ENCODE measurements at regions not wholly inside any gene's neighbourhood (a gene's known extent, or its start where the extent isn't known, plus 50 kb on each side); places are given as distances from the start of the nearest gene placed in this dataset.

- no peak overlapping the region for H3K4me3 ChIP-seq (ENCODE audit: low read length, poor library complexity, severe bottlenecking)
- H3F3A ChIP-seq (ENCODE audit: low read depth), result no peaks in the 10 kb centered on the region
- H3K9me3 ChIP-seq (ENCODE audit: insufficient read depth, low read depth, low read length), result no peaks in the 10 kb centered on the region
- no peaks in the 10 kb centered on the region for H3K36me3 ChIP-seq (ENCODE audit: insufficient read depth, low read length)
- no peaks in the 10 kb centered on the region for H3K79me2 ChIP-seq (ENCODE audit: insufficient read depth, low read length)
- H3K9ac ChIP-seq (ENCODE audit: low read depth, low read length, poor library complexity, severe bottlenecking), result no peak overlapping the region
- H4K20me1 ChIP-seq (ENCODE audit: insufficient read depth, low read length, poor library complexity, severe bottlenecking), result no peaks in the 10 kb centered on the region
- no peak overlapping the region for H2AFZ ChIP-seq (ENCODE audit: low read length)
- TF ChIP-seq CTCF (conservative IDR thresholded peaks at IDR 0.05; ENCODE audit: low read length) (no peak), EZH2phosphoT487 (IDR thresholded peaks at IDR 0.05; ENCODE audit: borderline replicate concordance) (no peak)
- H3K27me3 ChIP-seq (ENCODE audit: insufficient read depth, low read length, poor library complexity, severe bottlenecking), result no peaks in the 10 kb centered on the region
- no peaks in the 10 kb centered on the region for H3K9me2 ChIP-seq (replicated peaks; ENCODE audit: low read depth, low read length)
- H3K4me2 ChIP-seq (ENCODE audit: low read depth, low read length, poor library complexity, severe bottlenecking), result no peak overlapping the region
- no peaks in the 10 kb centered on the region for H3K4me1 ChIP-seq (ENCODE audit: insufficient read depth, low read length, poor library complexity, severe bottlenecking)
Measured at GRCh38 chr1:218201601-218202000, 83.5 kb upstream of the RRP15 start.

GRCh38 chr1:218205721-218206120 is 79.4 kb upstream of the RRP15 start:
- Histone ChIP-seq H3K9me2 (replicated peaks; ENCODE audit: low read depth, low read length) (no peaks in the 10 kb centered on the region), H3K27me3 (ENCODE audit: insufficient read depth, low read length, poor library complexity, severe bottlenecking) (no peaks in the 10 kb centered on the region), H3K4me3 (ENCODE audit: low read length, poor library complexity, severe bottlenecking) (no peak overlapping the region), H3K9ac (ENCODE audit: low read depth, low read length, poor library complexity, severe bottlenecking) (no peak overlapping the region), H3K9me3 (ENCODE audit: insufficient read depth, low read depth, low read length) (no peaks in the 10 kb centered on the region), H3K4me1 (ENCODE audit: insufficient read depth, low read length, poor library complexity, severe bottlenecking) (no peaks in the 10 kb centered on the region), H3K79me2 (ENCODE audit: insufficient read depth, low read length) (no peaks in the 10 kb centered on the region), H3K36me3 (ENCODE audit: insufficient read depth, low read length) (no peaks in the 10 kb centered on the region), H3F3A (ENCODE audit: low read depth) (no peaks in the 10 kb centered on the region), H4K20me1 (ENCODE audit: insufficient read depth, low read length, poor library complexity, severe bottlenecking) (no peaks in the 10 kb centered on the region), H2AFZ (ENCODE audit: low read length) (no peak overlapping the region), H3K4me2 (ENCODE audit: low read depth, low read length, poor library complexity, severe bottlenecking) (no peak overlapping the region)
- TF ChIP-seq EZH2phosphoT487 (IDR thresholded peaks at IDR 0.05; ENCODE audit: borderline replicate concordance), result no peak
- TF ChIP-seq CTCF (conservative IDR thresholded peaks at IDR 0.05; ENCODE audit: low read length), result no peak

GRCh38 chr1:218207194-218207593 is 77.9 kb upstream of the RRP15 start:
- H3K4me2 ChIP-seq (ENCODE audit: low read depth, low read length, poor library complexity, severe bottlenecking), result no peak overlapping the region
- H3K27me3 ChIP-seq (ENCODE audit: insufficient read depth, low read length, poor library complexity, severe bottlenecking), result no peaks in the 10 kb centered on the region
- no peaks in the 10 kb centered on the region for H4K20me1 ChIP-seq (ENCODE audit: insufficient read depth, low read length, poor library complexity, severe bottlenecking)
- no peak overlapping the region for H3K9ac ChIP-seq (ENCODE audit: low read depth, low read length, poor library complexity, severe bottlenecking)
- H3K79me2 ChIP-seq (ENCODE audit: insufficient read depth, low read length), result no peaks in the 10 kb centered on the region
- no peak overlapping the region for H2AFZ ChIP-seq (ENCODE audit: low read length)
- no peaks in the 10 kb centered on the region for H3F3A ChIP-seq (ENCODE audit: low read depth)
- H3K36me3 ChIP-seq (ENCODE audit: insufficient read depth, low read length), result no peaks in the 10 kb centered on the region
- no peak overlapping the region for H3K4me3 ChIP-seq (ENCODE audit: low read length, poor library complexity, severe bottlenecking)
- H3K9me3 ChIP-seq (ENCODE audit: insufficient read depth, low read depth, low read length), result no peaks in the 10 kb centered on the region
- no peaks in the 10 kb centered on the region for H3K9me2 ChIP-seq (replicated peaks; ENCODE audit: low read depth, low read length)
- no peak for TF ChIP-seq EZH2phosphoT487 (IDR thresholded peaks at IDR 0.05; ENCODE audit: borderline replicate concordance)
- no peak for TF ChIP-seq CTCF (conservative IDR thresholded peaks at IDR 0.05; ENCODE audit: low read length)
- H3K4me1 ChIP-seq (ENCODE audit: insufficient read depth, low read length, poor library complexity, severe bottlenecking), result no peaks in the 10 kb centered on the region

All from Loucy (cell line).